G401.6 (cell line): ENCODE measurements at regions not wholly inside any gene's neighbourhood (a gene's known extent, or its start where the extent isn't known, plus 50 kb on each side); places are given as distances from the start of the nearest gene placed in this dataset.
"Not testable (repeated sequence)": the region's sequence is repeated elsewhere in the genome, so short reads cannot be mapped to it uniquely, and the experiment has no call there.

Experiments used
- FAIRE-seq: peaks from 2 replicates; lab custom pipeline; 2012; peaks lifted over from hg19 to GRCh38; lab: Jason Lieb, UNC

GRCh38 chr7:51611937-51612336 lies 295.3 kb upstream of the COBL start:
- FAIRE-seq = no peak

GRCh38 chr7:51607447-51607846 lies 290.8 kb upstream of the COBL start:
- no peak for FAIRE-seq

GRCh38 chr7:51606601-51607154 lies 290.1 kb upstream of the COBL start:
- no peak for FAIRE-seq

GRCh38 chr7:51602376-51602775 lies 285.8 kb upstream of the COBL start:
- FAIRE-seq = no peak

- FAIRE-seq = no peak
Measured at GRCh38 chr7:51601461-51601860, 284.9 kb upstream of the COBL start.

GRCh38 chr7:51599935-51600334 lies 283.3 kb upstream of the COBL start:
- not testable (repeated sequence) for FAIRE-seq

- FAIRE-seq = no peak
Measured at GRCh38 chr7:51593628-51594027, 277.0 kb upstream of the COBL start.

- no peak for FAIRE-seq
Measured at GRCh38 chr7:51592842-51593599, 276.4 kb upstream of the COBL start.

- FAIRE-seq = no peak
Measured at GRCh38 chr7:51591223-51591622, 274.6 kb upstream of the COBL start.

GRCh38 chr7:51590746-51591145 lies 274.1 kb upstream of the COBL start:
- FAIRE-seq = no peak

- no peak for FAIRE-seq
Measured at GRCh38 chr7:51589111-51589510, 272.5 kb upstream of the COBL start.

- FAIRE-seq = no peak
Measured at GRCh38 chr7:51587604-51588003, 271.0 kb upstream of the COBL start.

- no peak for FAIRE-seq
Measured at GRCh38 chr7:51577390-51577789, 260.8 kb upstream of the COBL start.

GRCh38 chr7:51569581-51569980 lies 253.0 kb upstream of the COBL start:
- FAIRE-seq = no peak

GRCh38 chr7:51569176-51569575 lies 252.6 kb upstream of the COBL start:
- no peak for FAIRE-seq

GRCh38 chr7:51551070-51551469 lies 234.5 kb upstream of the COBL start:
- no peak for FAIRE-seq

- no peak for FAIRE-seq
Measured at GRCh38 chr7:51545131-51545530, 228.5 kb upstream of the COBL start.

- FAIRE-seq = no peak
Measured at GRCh38 chr7:51543801-51544553, 227.4 kb upstream of the COBL start.

- not testable (repeated sequence) for FAIRE-seq
Measured at GRCh38 chr7:51540906-51541305, 224.3 kb upstream of the COBL start.

- no peak for FAIRE-seq
Measured at GRCh38 chr7:51539840-51540239, 223.2 kb upstream of the COBL start.

- FAIRE-seq = no peak
Measured at GRCh38 chr7:51528172-51528571, 211.6 kb upstream of the COBL start.

GRCh38 chr7:51521694-51522312 lies 205.2 kb upstream of the COBL start:
- FAIRE-seq = no peak

- FAIRE-seq = no peak
Measured at GRCh38 chr7:51521054-51521453, 204.4 kb upstream of the COBL start.
